Stimulated activated naive CD8-positive, alpha-beta T cell treated with anti-CD3 and anti-CD28 coated beads, Interleukin-15, Interleukin-2, amounts not matched to agents 100 ng/mL and 50 ng/mL, for 24 hours (primary cell): ENCODE measurements at regions not wholly inside any gene's neighbourhood (a gene's known extent, or its start where the extent isn't known, plus 50 kb on each side); places are given as distances from the start of the nearest gene placed in this dataset.
"Not testable (repeated sequence)": the region's sequence is repeated elsewhere in the genome, so short reads cannot be mapped to it uniquely, and the experiment has no call there.

Source experiments
- H3K27ac Mint-ChIP-seq: one replicate; pipeline ENCODE4 v1.8.0; 2021; ENCODE audit warnings: mild to moderate bottlenecking, mixed read lengths
- H3K27me3 Mint-ChIP-seq: one replicate; pipeline ENCODE4 v1.8.0; 2021; ENCODE audit warnings: mixed read lengths
- H3K36me3 Mint-ChIP-seq: one replicate; pipeline ENCODE4 v1.8.0; 2021; ENCODE audit warnings: low read depth, mixed read lengths
- H3K4me1 Mint-ChIP-seq: one replicate; pipeline ENCODE4 v1.8.0; 2021; ENCODE audit warnings: low read depth, mixed read lengths
- H3K4me3 Mint-ChIP-seq: one replicate; pipeline ENCODE4 v1.8.0; 2021; ENCODE audit warnings: mild to moderate bottlenecking, mixed read lengths
- H3K9me3 Mint-ChIP-seq: one replicate; pipeline ENCODE4 v1.8.0; 2021; ENCODE audit warnings: mixed read lengths

DNA sequence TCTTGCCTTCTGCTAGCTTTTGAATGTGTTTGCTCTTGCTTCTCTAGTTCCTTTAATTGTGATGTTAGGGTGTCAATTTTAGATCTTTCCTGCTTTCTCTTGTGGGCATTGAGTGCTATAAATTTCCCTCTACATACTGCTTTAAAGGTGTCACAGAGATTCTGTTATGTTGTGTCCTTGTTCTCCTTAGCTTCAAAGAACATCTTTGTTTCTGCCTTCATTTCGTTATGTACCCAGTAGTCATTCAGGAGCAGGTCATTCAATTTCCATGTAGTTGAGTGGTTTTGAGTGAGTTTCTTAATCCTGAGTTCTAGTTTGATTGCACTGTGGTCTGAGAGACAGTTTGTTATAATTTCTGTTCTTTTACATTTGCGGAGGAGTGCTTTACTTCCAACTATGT, 1639.2 kb upstream of the TMEFF2 start:
- not testable (repeated sequence) for H3K27ac Mint-ChIP-seq, H3K36me3 Mint-ChIP-seq, H3K4me3 Mint-ChIP-seq, H3K4me1 Mint-ChIP-seq, H3K27me3 Mint-ChIP-seq
- peaks cover 11% of the 10 kb centered on the region for H3K9me3 Mint-ChIP-seq

- Mint-ChIP-seq H3K27ac (no peak overlapping the region), H3K36me3 (no peaks in the 10 kb centered on the region), H3K4me3 (no peak overlapping the region), H3K4me1 (no peaks in the 10 kb centered on the region), H3K27me3 (no peaks in the 10 kb centered on the region), H3K9me3 (peaks cover 11% of the 10 kb centered on the region)
Observed at GRCh38 chr2:193824474-193824873, 1629.7 kb upstream of the TMEFF2 start.

DNA sequence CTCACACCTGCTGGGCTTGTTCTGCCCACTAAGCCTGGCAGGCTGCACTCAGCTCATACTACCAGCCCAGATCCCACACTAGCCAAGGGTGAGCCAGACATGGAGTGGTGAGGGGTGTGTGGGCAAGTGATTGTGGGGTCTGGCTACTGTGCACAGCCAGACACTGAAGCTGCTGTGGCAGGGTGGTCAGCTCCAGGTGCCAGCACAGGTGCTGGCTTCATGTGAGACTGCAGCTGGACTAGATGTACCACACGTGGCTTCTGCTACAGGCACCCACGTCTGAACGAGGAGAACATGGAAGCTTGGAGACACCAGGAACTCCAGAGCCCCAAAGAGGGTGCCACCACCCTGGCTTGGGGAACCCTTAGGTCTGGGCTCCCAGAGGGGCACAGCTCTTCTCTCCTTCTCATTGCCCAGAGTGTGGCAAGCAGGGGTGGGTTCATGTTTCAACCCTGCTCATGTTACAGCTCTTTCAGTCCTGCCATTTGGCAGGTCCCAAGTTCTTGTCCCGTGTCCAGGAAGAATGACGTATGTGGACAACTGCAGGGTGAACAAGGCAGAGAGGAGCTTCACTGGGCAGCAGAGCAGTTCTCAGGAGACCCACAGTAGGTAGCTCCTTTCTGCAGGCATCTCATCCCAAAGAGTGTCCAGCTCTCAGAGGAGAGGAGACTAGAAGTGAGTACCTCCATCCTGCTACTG, 1624.2 kb upstream of the TMEFF2 start:
- Mint-ChIP-seq H3K27ac (no peak overlapping the region), H3K9me3 (peaks cover 5% of the 10 kb centered on the region), H3K36me3 (no peaks in the 10 kb centered on the region), H3K27me3 (no peaks in the 10 kb centered on the region), H3K4me3 (no peak overlapping the region), H3K4me1 (no peaks in the 10 kb centered on the region)

GRCh38 chr2:193816008-193816407, 1621.3 kb upstream of the TMEFF2 start:
- H3K27ac Mint-ChIP-seq = no peak overlapping the region
- no peaks in the 10 kb centered on the region for H3K9me3 Mint-ChIP-seq
- no peaks in the 10 kb centered on the region for H3K36me3 Mint-ChIP-seq
- H3K4me1 Mint-ChIP-seq = no peaks in the 10 kb centered on the region
- H3K27me3 Mint-ChIP-seq = no peaks in the 10 kb centered on the region
- no peak overlapping the region for H3K4me3 Mint-ChIP-seq

GRCh38 chr2:193810533-193810932, 1615.8 kb upstream of the TMEFF2 start:
- no peaks in the 10 kb centered on the region for H3K27me3 Mint-ChIP-seq
- no peaks in the 10 kb centered on the region for H3K4me1 Mint-ChIP-seq
- no peak overlapping the region for H3K27ac Mint-ChIP-seq
- no peaks in the 10 kb centered on the region for H3K9me3 Mint-ChIP-seq
- H3K4me3 Mint-ChIP-seq = no peak overlapping the region
- no peaks in the 10 kb centered on the region for H3K36me3 Mint-ChIP-seq

DNA sequence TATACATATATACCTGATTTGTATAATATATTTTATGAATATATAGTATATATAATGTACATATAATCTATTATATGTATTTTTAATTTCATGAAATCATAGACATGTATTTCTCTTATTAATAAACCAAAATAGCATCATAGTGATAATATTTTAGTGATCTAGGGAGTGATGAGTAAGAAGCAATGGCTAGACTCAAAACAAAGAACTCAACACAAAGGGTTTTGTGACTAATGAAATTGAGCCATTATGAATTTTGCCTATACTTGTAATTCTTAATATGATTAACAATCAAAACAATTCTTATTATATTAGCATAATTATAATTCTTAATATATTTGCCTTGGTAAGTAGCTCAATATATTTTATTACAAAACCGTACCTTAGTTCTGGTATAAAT, 1614.1 kb upstream of the TMEFF2 start:
- Mint-ChIP-seq H3K27ac (no peak overlapping the region), H3K27me3 (no peaks in the 10 kb centered on the region), H3K9me3 (no peaks in the 10 kb centered on the region), H3K36me3 (no peaks in the 10 kb centered on the region), H3K4me3 (no peak overlapping the region), H3K4me1 (no peaks in the 10 kb centered on the region)

- H3K9me3 Mint-ChIP-seq = no peaks in the 10 kb centered on the region
- H3K4me3 Mint-ChIP-seq = no peak overlapping the region
- no peak overlapping the region for H3K27ac Mint-ChIP-seq
- no peaks in the 10 kb centered on the region for H3K4me1 Mint-ChIP-seq
- H3K27me3 Mint-ChIP-seq = no peaks in the 10 kb centered on the region
- no peaks in the 10 kb centered on the region for H3K36me3 Mint-ChIP-seq
Observed at GRCh38 chr2:193806088-193806774, 1611.5 kb upstream of the TMEFF2 start.

DNA sequence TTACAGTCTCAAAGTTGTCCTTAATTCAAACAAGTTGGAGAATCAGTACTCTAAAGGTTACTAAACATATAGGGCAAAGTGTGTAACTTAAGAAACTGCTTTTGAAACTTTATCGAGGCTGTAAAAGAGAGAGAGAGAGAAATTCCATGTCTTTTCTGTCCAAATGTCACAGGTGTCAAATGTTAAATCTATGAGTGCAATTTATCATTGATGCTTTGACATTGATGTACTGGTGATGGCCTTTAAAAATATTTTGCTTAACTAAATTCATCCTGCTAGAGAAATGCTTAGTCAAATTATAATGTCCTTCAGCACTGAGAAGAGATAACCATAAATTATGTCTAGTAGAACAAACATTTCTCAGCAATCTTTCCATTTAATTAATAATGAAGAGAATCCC, 1602.1 kb upstream of the TMEFF2 start:
- no peaks in the 10 kb centered on the region for H3K4me1 Mint-ChIP-seq
- H3K36me3 Mint-ChIP-seq = no peaks in the 10 kb centered on the region
- H3K27me3 Mint-ChIP-seq = no peaks in the 10 kb centered on the region
- H3K9me3 Mint-ChIP-seq = peaks cover 4% of the 10 kb centered on the region
- no peak overlapping the region for H3K4me3 Mint-ChIP-seq
- no peak overlapping the region for H3K27ac Mint-ChIP-seq

GRCh38 chr2:193793914-193794313, 1599.2 kb upstream of the TMEFF2 start:
- Mint-ChIP-seq H3K27me3 (no peaks in the 10 kb centered on the region), H3K27ac (no peak overlapping the region), H3K4me3 (no peak overlapping the region), H3K9me3 (peaks cover 4% of the 10 kb centered on the region), H3K36me3 (no peaks in the 10 kb centered on the region), H3K4me1 (no peaks in the 10 kb centered on the region)

- no peaks in the 10 kb centered on the region for H3K27me3 Mint-ChIP-seq
- H3K36me3 Mint-ChIP-seq = no peaks in the 10 kb centered on the region
- no peaks in the 10 kb centered on the region for H3K9me3 Mint-ChIP-seq
- no peak overlapping the region for H3K27ac Mint-ChIP-seq
- no peaks in the 10 kb centered on the region for H3K4me1 Mint-ChIP-seq
- H3K4me3 Mint-ChIP-seq = no peak overlapping the region
Observed at GRCh38 chr2:193783681-193784080, 1588.9 kb upstream of the TMEFF2 start.

- no peaks in the 10 kb centered on the region for H3K27me3 Mint-ChIP-seq
- no peaks in the 10 kb centered on the region for H3K4me1 Mint-ChIP-seq
- H3K27ac Mint-ChIP-seq = no peak overlapping the region
- H3K36me3 Mint-ChIP-seq = no peaks in the 10 kb centered on the region
- no peaks in the 10 kb centered on the region for H3K9me3 Mint-ChIP-seq
- H3K4me3 Mint-ChIP-seq = no peak overlapping the region
Observed at GRCh38 chr2:193778293-193778692, 1583.6 kb upstream of the TMEFF2 start.

DNA sequence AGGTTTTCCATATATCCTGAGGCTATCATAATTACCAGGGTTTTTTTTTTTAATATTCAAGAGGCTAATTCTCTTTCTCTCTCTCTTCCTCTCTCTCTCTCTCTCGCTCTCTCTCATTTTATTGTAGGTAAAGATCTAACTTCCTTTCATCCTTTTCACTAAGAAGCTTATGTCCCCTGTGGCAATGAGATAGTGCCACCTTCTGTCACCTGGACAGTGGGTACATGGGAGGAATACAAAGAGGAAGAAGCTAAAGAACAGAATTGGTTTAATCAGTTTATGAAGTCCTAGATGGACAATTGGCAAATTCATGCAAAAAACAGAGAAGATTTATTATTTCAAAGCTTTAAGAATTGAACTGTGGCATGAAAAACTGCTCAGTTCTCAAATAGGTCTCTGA, 1582.3 kb upstream of the TMEFF2 start:
- Mint-ChIP-seq H3K36me3 (no peaks in the 10 kb centered on the region), H3K27me3 (no peaks in the 10 kb centered on the region), H3K4me3 (no peak overlapping the region), H3K9me3 (no peaks in the 10 kb centered on the region), H3K4me1 (no peaks in the 10 kb centered on the region), H3K27ac (no peak overlapping the region)

GRCh38 chr2:193774166-193774565, 1579.4 kb upstream of the TMEFF2 start:
- Mint-ChIP-seq H3K4me3 (no peak overlapping the region), H3K4me1 (no peaks in the 10 kb centered on the region), H3K27ac (no peak overlapping the region), H3K27me3 (no peaks in the 10 kb centered on the region), H3K9me3 (no peaks in the 10 kb centered on the region), H3K36me3 (no peaks in the 10 kb centered on the region)

DNA sequence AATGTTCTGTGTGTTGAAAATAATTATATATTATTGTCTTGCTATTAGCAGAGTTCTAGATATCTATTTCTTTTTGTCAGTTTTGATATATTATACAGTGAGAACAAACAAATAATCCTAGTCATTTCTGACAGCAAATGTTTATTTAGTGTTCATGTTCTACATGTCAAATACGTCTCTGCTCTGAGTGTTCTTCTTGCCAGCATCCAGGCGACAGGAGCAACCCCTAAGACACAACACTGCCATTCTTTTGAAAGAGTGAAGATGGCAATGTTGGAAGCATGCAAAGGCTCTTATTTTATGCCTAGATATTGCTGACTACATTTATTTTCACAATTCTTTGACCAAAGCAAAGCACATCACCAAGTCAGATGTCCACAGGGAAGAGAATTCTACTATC, 1556.6 kb upstream of the TMEFF2 start:
- Mint-ChIP-seq H3K4me1 (no peaks in the 10 kb centered on the region), H3K9me3 (peaks cover 8% of the 10 kb centered on the region), H3K36me3 (no peaks in the 10 kb centered on the region), H3K4me3 (no peak overlapping the region), H3K27ac (no peak overlapping the region), H3K27me3 (no peaks in the 10 kb centered on the region)

DNA sequence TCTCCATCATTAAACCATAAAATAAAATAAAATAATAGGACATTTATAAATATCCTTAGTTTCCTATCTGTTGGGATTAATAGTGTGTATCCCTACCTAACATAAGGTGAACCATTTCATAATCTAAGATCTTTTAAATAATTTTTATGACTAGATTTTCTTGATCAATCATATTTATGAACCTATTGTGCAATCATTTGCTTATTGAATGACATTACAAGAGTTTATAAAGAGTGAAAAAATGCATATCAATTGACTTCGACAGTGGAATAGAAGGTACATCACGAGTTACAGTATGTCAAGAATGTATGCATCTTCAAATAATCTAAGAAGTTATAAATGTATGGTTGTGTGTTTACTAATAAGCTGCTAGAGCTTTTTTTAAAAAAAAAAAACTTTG, 1554.8 kb upstream of the TMEFF2 start:
- Mint-ChIP-seq H3K27me3 (no peaks in the 10 kb centered on the region), H3K9me3 (peaks cover 4% of the 10 kb centered on the region), H3K36me3 (no peaks in the 10 kb centered on the region), H3K4me3 (no peak overlapping the region), H3K27ac (no peak overlapping the region), H3K4me1 (no peaks in the 10 kb centered on the region)

- Mint-ChIP-seq H3K27me3 (no peaks in the 10 kb centered on the region), H3K4me3 (no peak overlapping the region), H3K9me3 (peaks cover 10% of the 10 kb centered on the region), H3K27ac (no peak overlapping the region), H3K4me1 (no peaks in the 10 kb centered on the region), H3K36me3 (no peaks in the 10 kb centered on the region)
Observed at GRCh38 chr2:193743089-193743488, 1548.4 kb upstream of the TMEFF2 start.
